A549 (cell line): ENCODE measurements at regions not wholly inside any gene's neighbourhood (a gene's known extent, or its start where the extent isn't known, plus 50 kb on each side); places are given as distances from the start of the nearest gene placed in this dataset.

Experiments used
- ATAC-seq, 2 experiments: fragments of 200-7000 bp in 1 of 2; fragments of >200 bp in 1 of 2; cut with Nextera tagmentation in 1 of 2; cut with Tn5 transposase in 1 of 2; 3 replicates each; pipeline versions ENCODE4 v1.8.0 to v1.9.1; 2018 to 2020; ENCODE audit warnings: mild to moderate bottlenecking in 1 of 2, moderate library complexity in 1 of 2
- CTCF ChIA-PET: fragments of 300-600 bp; sonication (Branson Sonifier 250); formaldehyde crosslinking; extraction: SDS; loops from one replicate; lab custom pipeline; 2021; ENCODE audit warnings: antibody characterized with exemption, inconsistent platforms; lab: Yijun Ruan, JAX
- POLR2A ChIA-PET: fragments of 350-600 bp; formaldehyde crosslinking; extraction: SDS; loops from one replicate; lab custom pipeline; 2021; ENCODE audit warnings: antibody characterized with exemption, inconsistent platforms; lab: Yijun Ruan, JAX
- DNase-seq, 2 experiments: peaks; one replicate each; pipeline versions ENCODE4 v3.0.0 to v3.0.0-alpha.2; 2011 to 2016; ENCODE audit warnings: low read depth in 1 of 2, low spot score in 1 of 2
- FAIRE-seq: peaks from 2 replicates; lab custom pipeline; 2011; peaks lifted over from hg19 to GRCh38; lab: Jason Lieb, UNC
- H3K27ac ChIP-seq, 2 experiments: fragments of >200 bp; sonication (Bioruptor Twin); formaldehyde crosslinking; 3 replicates each; pipeline ENCODE4 v1.5.1; 2016 to 2017
- H3K4me1 ChIP-seq: fragments of >200 bp; sonication (Bioruptor Twin); formaldehyde crosslinking; 3 replicates; pipeline ENCODE4 v1.6.1; 2016
- H3K4me2 ChIP-seq: fragments of >200 bp; sonication (Bioruptor Twin); formaldehyde crosslinking; 3 replicates; pipeline ENCODE4 v1.6.1; 2016
- H3K4me3 ChIP-seq: fragments of >200 bp; sonication (Bioruptor Twin); formaldehyde crosslinking; 3 replicates; pipeline ENCODE4 v1.5.1; 2016
- H3K9me3 ChIP-seq: fragments of >200 bp; sonication (Bioruptor Twin); formaldehyde crosslinking; 3 replicates; pipeline ENCODE4 v1.6.1; 2016
- BHLHE40 ChIP-seq: IDR thresholded peaks from 2 replicates; pipeline ENCODE4 v1.6.1; 2012; ENCODE audit warnings: low read depth, low read length, inconsistent platforms
- CBX2 ChIP-seq: fragments of 200-600 bp; sonication (generic); IDR thresholded peaks from 2 replicates; pipeline ENCODE4 v1.6.1; 2016; ENCODE audit warnings: low read depth, mild to moderate bottlenecking, borderline replicate concordance
- CEBPB ChIP-seq, 2 experiments: fragments of >200 bp in 1 of 2; sonication (Bioruptor Twin) in 1 of 2; formaldehyde crosslinking in 1 of 2; IDR thresholded peaks; 2 replicates each; pipeline ENCODE4 v1.6.1; 2012 to 2016
- CHD2 ChIP-seq: fragments of 150-350 bp; IDR thresholded peaks from 2 replicates; pipeline ENCODE4 v1.6.1; 2014; ENCODE audit warnings: low read length; ENCODE audit not compliant: partially characterized antibody
- EHMT2 ChIP-seq: fragments of 200-600 bp; sonication (generic); IDR thresholded peaks from 2 replicates; pipeline ENCODE4 v1.6.1; 2016; ENCODE audit warnings: antibody characterized with exemption, low read depth, mild to moderate bottlenecking, moderate library complexity
- EP300 ChIP-seq, 2 experiments: fragments of >200 bp; sonication (Bioruptor Twin); formaldehyde crosslinking; IDR thresholded peaks; 2 replicates in 1 of 2; 3 replicates in 1 of 2; pipeline ENCODE4 v1.6.1; 2016 to 2017
- FOSL2 ChIP-seq, 2 experiments: fragments of 450-650 bp in 1 of 2; fragments of >200 bp in 1 of 2; sonication (Bioruptor Twin) in 1 of 2; formaldehyde crosslinking; IDR thresholded peaks; 2 replicates each; pipeline versions ENCODE4 v1.5.0 to v1.6.1; 2016 to 2020; ENCODE audit warnings: mild to moderate bottlenecking in 1 of 2, moderate library complexity in 1 of 2
- HDAC2 ChIP-seq: fragments of 200-600 bp; sonication (generic); IDR thresholded peaks from 2 replicates; pipeline ENCODE4 v1.6.1; 2016
- HEYL ChIP-seq: fragments of 250-450 bp; sonication (Bioruptor Pico); IDR thresholded peaks from 2 replicates; pipeline ENCODE4 v1.8.0; 2021; ENCODE audit warnings: mild to moderate bottlenecking, moderate library complexity
- HOXB5 ChIP-seq: fragments of 250-450 bp; sonication (Bioruptor Pico); IDR thresholded peaks from 2 replicates; pipeline ENCODE4 v1.5.0; 2020; ENCODE audit warnings: mild to moderate bottlenecking, moderate library complexity
- JUNB ChIP-seq: fragments of >200 bp; sonication (Bioruptor Twin); formaldehyde crosslinking; IDR thresholded peaks from 2 replicates; pipeline ENCODE4 v1.6.1; 2016
- KDM1A ChIP-seq: fragments of 200-600 bp; sonication (generic); IDR thresholded peaks from 2 replicates; pipeline ENCODE4 v1.6.1; 2016; ENCODE audit warnings: low read depth, mild to moderate bottlenecking
- KDM5A ChIP-seq: fragments of 200-600 bp; sonication (generic); IDR thresholded peaks from 2 replicates; pipeline ENCODE4 v1.6.1; 2016; ENCODE audit warnings: antibody characterized with exemption, mild to moderate bottlenecking
- MAFK ChIP-seq: fragments of 450-650 bp; IDR thresholded peaks from 2 replicates; pipeline ENCODE4 v1.6.1; 2014; ENCODE audit not compliant: partially characterized antibody
- MAZ ChIP-seq: fragments of 150-350 bp; IDR thresholded peaks from 2 replicates; pipeline ENCODE4 v1.6.1; 2014; ENCODE audit warnings: antibody characterized with exemption, low read depth, low read length, borderline replicate concordance
- NPAS2 ChIP-seq: fragments of 250-450 bp; sonication (Bioruptor Pico); IDR thresholded peaks from 2 replicates; pipeline ENCODE4 v1.8.0; 2022; ENCODE audit warnings: mild to moderate bottlenecking, moderate library complexity, borderline replicate concordance
- NR3C1 ChIP-seq: fragments of >200 bp; sonication (Bioruptor Twin); formaldehyde crosslinking; IDR thresholded peaks from 3 replicates; pipeline ENCODE4 v1.6.1; 2017
- PHF8 ChIP-seq: fragments of 200-600 bp; sonication (generic); IDR thresholded peaks from 2 replicates; pipeline ENCODE4 v1.6.1; 2016; ENCODE audit warnings: low read depth, mild to moderate bottlenecking, antibody characterized with exemption, moderate library complexity, borderline replicate concordance
- POLR2AphosphoS2 ChIP-seq: conservative IDR thresholded peaks from 2 replicates; pipeline ENCODE4 v1.6.1; 2012; ENCODE audit warnings: low read length, improper control_type of control experiment, inconsistent platforms
- RAD21 ChIP-seq, 2 experiments: fragments of >200 bp in 1 of 2; sonication (Bioruptor Twin) in 1 of 2; formaldehyde crosslinking in 1 of 2; IDR thresholded peaks in 1 of 2; conservative IDR thresholded peaks in 1 of 2; 2 replicates in 1 of 2; 3 replicates in 1 of 2; pipeline ENCODE4 v1.6.1; 2012 to 2018; ENCODE audit warnings: inconsistent platforms in 1 of 2
- RARB ChIP-seq: fragments of 250-450 bp; sonication (Bioruptor Pico); IDR thresholded peaks from 2 replicates; pipeline ENCODE4 v1.8.0; 2021; ENCODE audit warnings: mild to moderate bottlenecking, moderate library complexity
- RFX5 ChIP-seq: fragments of 450-650 bp; IDR thresholded peaks from 2 replicates; pipeline ENCODE4 v1.7.1; 2014; ENCODE audit warnings: antibody characterized with exemption, mild to moderate bottlenecking, moderate library complexity
- RNF2 ChIP-seq: fragments of 200-600 bp; sonication (generic); IDR thresholded peaks from 2 replicates; pipeline ENCODE4 v1.6.1; 2016; ENCODE audit warnings: low read depth, mild to moderate bottlenecking, antibody characterized with exemption, moderate library complexity, borderline replicate concordance
- ZNF302 ChIP-seq: fragments of 250-450 bp; sonication (Bioruptor Pico); IDR thresholded peaks from 2 replicates; pipeline ENCODE4 v1.9.0; 2021; ENCODE audit warnings: inconsistent platforms, mild to moderate bottlenecking, moderate library complexity
- WGBS: methylation state at CpG from one replicate; pipeline ENCODE4 v1.1.6; 2017; ENCODE audit errors: missing lambda C conversion rate; 5-methylcytosine and 5-hydroxymethylcytosine counted together
- TF ChIP-seq, protein P1 (sequence below): IDR thresholded peaks from 2 replicates; pipeline ENCODE4 v1.6.1; 2012
- TF ChIP-seq, protein P2 (sequence below): IDR thresholded peaks from 2 replicates; pipeline ENCODE4 v1.6.1; 2012
- TF ChIP-seq, protein P3 (sequence below): fragments of 250-450 bp; sonication (Bioruptor Pico); IDR thresholded peaks from 2 replicates; pipeline ENCODE4 v1.5.0; 2020; ENCODE audit warnings: low read depth, mild to moderate bottlenecking, moderate library complexity
- TF ChIP-seq, protein P4 (sequence below): fragments of 450-650 bp; IDR thresholded peaks from 2 replicates; pipeline ENCODE4 v1.6.1; 2014; ENCODE audit warnings: antibody characterized with exemption

DNA sequence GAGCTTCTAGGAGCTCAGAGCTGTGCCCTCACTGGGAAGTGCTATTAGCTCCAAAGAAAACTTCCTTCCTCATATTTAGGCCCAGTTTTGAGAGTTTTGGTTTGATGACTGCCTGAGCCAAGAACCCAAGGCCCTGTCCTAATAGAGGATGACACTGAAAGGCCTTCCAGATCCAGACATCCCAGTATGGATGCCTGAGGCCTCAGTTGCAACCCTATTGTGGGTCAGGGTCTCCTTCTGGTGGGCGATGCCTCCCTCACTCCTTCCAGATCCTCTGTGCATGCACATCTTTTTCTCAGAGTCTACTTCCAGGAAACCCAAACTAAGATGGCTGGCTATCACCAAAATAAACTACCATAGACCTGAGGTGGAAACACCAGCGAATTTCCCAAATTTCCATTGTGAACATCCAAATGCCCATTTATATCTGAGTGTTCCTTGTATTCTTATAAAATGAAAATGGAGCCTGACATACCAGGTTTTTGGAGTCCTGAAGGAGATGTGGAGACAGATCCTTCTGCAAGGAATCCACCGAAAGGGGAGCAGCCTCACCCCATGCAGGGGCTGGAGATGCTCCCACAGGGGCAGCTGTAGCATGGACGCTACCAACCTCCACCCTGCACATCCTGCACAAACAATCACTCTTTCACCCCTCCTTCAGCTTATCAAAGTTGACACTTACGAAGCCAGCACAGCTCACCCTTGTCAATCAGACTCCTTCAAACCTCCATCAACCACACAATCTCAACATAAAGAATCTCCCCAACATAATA lies 61.1 kb downstream of the GGTLC2 start:
- Histone ChIP-seq H3K4me3 (no peak overlapping the region), H3K4me1 (peaks cover 42% of the 10 kb centered on the region), H3K4me2 (no peak overlapping the region), H3K9me3 (no peaks in the 10 kb centered on the region), H3K27ac (peak overlapping the region; percentile 83 to 86; a peak in 4 of 6 replicates)
- no peak for FAIRE-seq
- 90% methylated on average over 5 of the region's 5 CpGs for WGBS
- POLR2A ChIA-PET: no interaction called here
- DNase-seq: no peak
- CTCF ChIA-PET: interaction anchor here (2.4 to 7.4 kb wide), 3 partner anchors 15 to 41 kb away, joined by 10 to 69 read pairs (median 23); no protein-coding TSS in a partner anchor
- no peak for ATAC-seq
- TF ChIP-seq CHD2 (no peak), RAD21 (conservative IDR thresholded peaks at IDR 0.05 in 1 of 2, IDR thresholded peaks at IDR 0.05 in 1 of 2) (no peak), MAFK (no peak), FOSL2 (IDR thresholded peaks at IDR 0.05) (no peak), FOSL2 (CRISPR knock-in tag; IDR thresholded peaks at IDR 0.05) (no peak), RFX5 (no peak), CBX2 (no peak), JUNB (no peak), NPAS2 (CRISPR knock-in tag) (no peak), POLR2AphosphoS2 (no peak), HEYL (no peak), CEBPB (IDR thresholded peaks at IDR 0.05) (no peak), KDM5A (no peak), HDAC2 (no peak), ZNF302 (CRISPR knock-in tag) (no peak)
- TF ChIP-seq, protein P1, sequence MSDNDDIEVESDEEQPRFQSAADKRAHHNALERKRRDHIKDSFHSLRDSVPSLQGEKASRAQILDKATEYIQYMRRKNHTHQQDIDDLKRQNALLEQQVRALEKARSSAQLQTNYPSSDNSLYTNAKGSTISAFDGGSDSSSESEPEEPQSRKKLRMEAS: no peak
- TF ChIP-seq, protein P2, sequence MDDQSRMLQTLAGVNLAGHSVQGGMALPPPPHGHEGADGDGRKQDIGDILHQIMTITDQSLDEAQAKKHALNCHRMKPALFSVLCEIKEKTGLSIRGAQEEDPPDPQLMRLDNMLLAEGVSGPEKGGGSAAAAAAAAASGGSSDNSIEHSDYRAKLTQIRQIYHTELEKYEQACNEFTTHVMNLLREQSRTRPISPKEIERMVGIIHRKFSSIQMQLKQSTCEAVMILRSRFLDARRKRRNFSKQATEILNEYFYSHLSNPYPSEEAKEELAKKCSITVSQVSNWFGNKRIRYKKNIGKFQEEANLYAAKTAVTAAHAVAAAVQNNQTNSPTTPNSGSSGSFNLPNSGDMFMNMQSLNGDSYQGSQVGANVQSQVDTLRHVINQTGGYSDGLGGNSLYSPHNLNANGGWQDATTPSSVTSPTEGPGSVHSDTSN: no peak
- TF ChIP-seq, protein P3, sequence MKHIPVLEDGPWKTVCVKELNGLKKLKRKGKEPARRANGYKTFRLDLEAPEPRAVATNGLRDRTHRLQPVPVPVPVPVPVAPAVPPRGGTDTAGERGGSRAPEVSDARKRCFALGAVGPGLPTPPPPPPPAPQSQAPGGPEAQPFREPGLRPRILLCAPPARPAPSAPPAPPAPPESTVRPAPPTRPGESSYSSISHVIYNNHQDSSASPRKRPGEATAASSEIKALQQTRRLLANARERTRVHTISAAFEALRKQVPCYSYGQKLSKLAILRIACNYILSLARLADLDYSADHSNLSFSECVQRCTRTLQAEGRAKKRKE: no peak

DNA sequence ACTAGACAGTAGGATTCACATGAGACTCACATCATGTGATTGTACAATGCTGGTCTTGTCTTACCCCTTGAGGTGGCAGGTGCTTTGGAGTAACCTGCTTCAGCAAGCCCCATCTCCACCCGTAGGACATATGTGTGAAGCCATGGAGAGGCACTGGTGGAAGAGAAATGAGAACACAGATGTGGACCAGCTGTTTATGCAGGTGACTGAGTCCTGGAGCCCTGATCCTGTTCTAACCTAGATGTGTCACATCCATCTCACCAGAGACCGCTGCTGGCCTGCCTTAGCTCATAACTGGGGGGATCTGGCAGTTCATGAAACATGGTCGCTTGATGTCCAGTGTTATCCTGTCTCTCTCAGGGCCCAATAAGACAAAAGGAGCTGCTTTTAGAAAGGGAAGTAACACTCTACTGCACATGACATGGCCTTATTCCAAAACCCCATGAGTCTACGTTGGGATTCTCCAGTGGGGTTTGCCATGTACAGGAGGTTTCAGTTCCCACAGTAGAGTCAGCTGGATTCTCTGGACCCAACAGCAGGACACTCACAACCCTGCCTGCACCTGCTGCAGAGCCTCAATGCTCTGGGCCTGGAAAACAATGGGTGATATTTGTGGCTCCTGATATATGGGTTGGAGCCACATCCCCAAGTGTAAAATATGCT lies 62.0 kb downstream of the GGTLC2 start:
- no peak for DNase-seq
- POLR2A ChIA-PET: no interaction called here
- CTCF ChIA-PET: interaction anchor here (0.7 to 7.4 kb wide), 2 partner anchors 15 to 42 kb away, joined by 3 to 69 read pairs; no protein-coding TSS in a partner anchor
- Histone ChIP-seq H3K4me1 (peaks cover 46% of the 10 kb centered on the region), H3K9me3 (no peaks in the 10 kb centered on the region), H3K27ac (peak overlapping the region; percentile 33 to 83; a peak in 2 of 6 replicates), H3K4me3 (no peak overlapping the region), H3K4me2 (no peak overlapping the region)
- no peak for ATAC-seq
- TF ChIP-seq EP300 (IDR thresholded peaks at IDR 0.05): no peak
- TF ChIP-seq RAD21 (conservative IDR thresholded peaks at IDR 0.05 in 1 of 2, IDR thresholded peaks at IDR 0.05 in 1 of 2): no peak
- no peak for TF ChIP-seq BHLHE40
- TF ChIP-seq CBX2: no peak
- no peak for TF ChIP-seq RFX5
- TF ChIP-seq, protein P4, sequence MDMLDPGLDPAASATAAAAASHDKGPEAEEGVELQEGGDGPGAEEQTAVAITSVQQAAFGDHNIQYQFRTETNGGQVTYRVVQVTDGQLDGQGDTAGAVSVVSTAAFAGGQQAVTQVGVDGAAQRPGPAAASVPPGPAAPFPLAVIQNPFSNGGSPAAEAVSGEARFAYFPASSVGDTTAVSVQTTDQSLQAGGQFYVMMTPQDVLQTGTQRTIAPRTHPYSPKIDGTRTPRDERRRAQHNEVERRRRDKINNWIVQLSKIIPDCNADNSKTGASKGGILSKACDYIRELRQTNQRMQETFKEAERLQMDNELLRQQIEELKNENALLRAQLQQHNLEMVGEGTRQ: no peak
- TF ChIP-seq MAZ: no peak
- TF ChIP-seq NR3C1: no peak
- TF ChIP-seq HOXB5: no peak
- TF ChIP-seq RARB (CRISPR knock-in tag): no peak
- TF ChIP-seq PHF8: no peak
- TF ChIP-seq MAFK: no peak
- no peak for TF ChIP-seq KDM1A
- TF ChIP-seq RNF2: no peak
- TF ChIP-seq, protein P3: no peak
- TF ChIP-seq EHMT2: no peak
- TF ChIP-seq CHD2: no peak
- TF ChIP-seq NPAS2 (CRISPR knock-in tag): no peak
- TF ChIP-seq, protein P2: no peak
- no peak for FAIRE-seq
- WGBS: 75% methylated on average over 3 of the region's 4 CpGs
